GDM1 (cell line): ENCODE measurements at regions not wholly inside any gene's neighbourhood (a gene's known extent, or its start where the extent isn't known, plus 50 kb on each side); places are given as distances from the start of the nearest gene placed in this dataset.
A peak's percentile ranks its signal among the peaks of the same experiment; 100 is the strongest.

Experiments used
- DNase-seq: peaks from one replicate; lab custom pipeline; 2025; lab: John Stamatoyannopoulos, UW

DNA sequence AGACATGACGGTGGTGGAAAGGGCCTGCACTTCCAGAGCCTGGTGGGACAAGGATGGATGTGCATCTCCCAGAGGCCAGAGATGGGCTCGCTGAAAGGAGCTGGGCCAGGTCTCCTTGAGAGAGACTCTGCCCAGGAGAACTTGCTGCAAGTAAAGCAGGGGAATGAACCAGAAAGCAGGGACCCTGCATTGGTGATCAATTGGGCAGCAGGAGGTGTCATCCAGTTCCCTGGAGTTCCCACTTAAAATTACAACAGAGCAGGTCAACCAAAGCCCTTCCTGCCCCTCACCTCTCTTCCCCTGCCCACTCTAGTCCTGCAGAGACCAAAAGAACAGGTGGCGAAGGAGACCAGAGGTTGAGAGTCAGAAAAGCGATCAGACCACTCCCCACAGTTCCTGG is 69.7 kb upstream of the CAB39 start:
- no peak for DNase-seq

DNA sequence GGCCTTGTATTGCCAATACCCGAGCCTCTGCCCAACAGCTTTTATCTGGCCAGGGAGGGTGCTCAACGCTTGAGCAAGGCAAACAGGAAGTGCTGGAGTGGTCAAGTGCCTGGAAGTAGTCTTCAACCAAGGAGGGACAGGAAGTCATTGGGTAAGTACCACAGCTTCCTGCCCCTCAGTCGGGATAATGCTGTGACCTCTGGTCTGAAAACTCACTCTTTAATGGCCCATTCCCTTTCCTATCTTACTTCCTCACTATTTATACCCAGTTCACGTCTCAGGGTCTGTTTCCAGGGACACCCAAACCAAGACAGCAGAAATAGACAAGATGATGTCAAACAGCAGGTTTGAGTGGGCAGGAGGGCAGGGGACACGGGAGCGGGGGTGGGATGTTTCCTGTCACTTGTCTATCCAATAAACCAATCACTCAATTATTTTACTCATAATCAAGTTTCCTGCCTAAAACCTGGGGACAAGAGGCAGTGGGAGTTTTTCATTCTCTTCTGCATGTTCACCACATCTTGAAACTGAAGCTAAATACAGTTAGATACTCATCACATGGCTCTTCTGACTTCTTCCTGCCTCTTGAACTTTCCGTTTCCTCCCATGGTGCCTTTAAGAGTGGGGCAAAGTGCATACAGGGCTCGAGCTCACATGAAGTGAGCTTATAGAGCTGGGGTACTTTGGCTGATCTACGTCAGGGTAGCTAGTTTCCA is 68.9 kb upstream of the CAB39 start:
- peak; percentile 13 for DNase-seq

DNA sequence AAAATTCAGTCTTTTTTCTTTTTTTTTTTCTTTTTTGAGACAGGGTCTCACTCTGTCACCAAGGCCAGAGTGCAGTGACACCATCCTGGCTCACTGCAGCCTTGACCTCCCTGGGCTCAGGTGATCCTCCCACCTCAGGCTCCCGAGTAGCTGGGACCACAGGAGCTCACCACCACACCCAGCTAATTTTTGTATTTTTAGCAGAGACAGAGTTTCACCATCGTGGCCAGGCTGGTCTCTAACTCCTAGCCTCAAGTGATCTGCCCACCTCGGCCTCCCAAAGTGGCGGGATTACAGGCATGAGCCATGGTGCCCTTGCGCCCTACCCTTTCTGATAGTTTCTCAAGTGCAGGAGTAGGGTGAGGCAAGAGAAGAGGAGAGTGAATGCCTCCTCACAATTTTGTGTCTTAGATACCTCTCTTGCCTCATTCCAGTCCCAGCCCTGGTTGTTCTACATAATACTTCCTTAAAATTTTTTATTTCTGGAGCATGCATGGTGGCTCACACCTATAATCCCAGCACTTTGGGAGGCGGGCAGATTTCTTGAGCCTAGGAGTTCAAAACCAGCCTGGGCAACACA is 68.2 kb upstream of the CAB39 start:
- no peak for DNase-seq

DNA sequence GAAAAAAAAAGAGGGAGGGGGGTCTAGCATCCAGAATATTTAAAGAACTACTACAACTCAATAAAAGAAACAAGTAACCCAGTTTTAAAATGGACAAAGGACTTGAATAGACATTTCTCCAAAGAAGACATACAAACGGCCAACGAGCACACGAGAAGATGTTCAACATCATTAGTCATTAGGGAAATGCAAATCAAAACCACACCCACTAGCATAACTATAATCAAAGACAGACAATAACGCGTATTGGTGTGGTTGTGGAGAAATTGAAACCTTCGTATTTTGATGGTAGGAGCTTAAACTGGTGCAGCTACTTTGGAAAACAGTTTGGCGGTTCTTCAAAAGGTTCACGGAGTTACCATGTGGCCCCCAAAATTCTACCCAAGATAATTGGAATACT is 64.3 kb upstream of the CAB39 start:
- DNase-seq = no peak

DNA sequence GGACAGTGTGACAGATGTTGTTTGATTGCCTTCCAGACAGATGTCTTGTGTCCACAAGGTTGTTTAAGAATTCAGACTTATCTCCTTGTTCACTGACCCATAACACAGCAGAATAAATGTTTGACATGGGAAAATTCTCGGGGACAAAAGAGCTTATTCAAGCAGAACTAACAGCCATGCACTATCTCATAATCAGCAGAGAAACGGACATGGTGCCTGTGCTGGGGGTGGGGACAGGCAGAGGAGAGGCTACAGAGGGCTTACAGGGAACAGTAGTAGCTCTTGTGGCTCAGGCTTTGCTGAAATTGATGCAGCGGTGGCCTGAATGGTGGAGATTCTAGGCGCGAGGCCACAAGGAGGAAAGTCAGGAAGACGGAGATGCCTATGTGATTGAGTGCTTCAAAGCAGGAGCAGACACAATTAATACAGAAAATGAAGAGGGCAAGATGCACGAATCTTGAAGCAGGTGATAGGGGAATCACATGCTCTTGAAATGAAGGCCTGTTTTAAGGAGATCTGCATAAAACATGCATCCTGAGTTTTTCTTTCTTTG is 62.0 kb upstream of the CAB39 start:
- no peak for DNase-seq

DNA sequence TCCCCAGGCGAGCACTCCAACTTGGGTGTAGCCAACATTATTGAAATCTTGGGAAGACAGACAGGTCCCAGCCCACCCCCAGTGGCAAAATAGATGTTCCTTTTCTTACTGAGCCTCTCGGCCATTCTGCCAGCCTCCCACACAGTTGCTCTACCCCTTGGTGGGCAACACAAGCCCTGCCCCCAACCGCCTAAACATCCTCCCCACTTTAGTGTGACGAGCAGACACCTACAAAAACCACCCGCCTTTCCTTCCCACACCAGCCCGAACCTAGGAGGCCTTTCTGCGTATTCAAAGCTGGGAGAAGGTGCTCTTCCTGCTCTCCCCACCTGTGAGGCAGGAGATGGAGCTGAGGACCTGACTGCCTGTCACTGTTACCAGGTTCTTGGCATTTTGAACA is 58.6 kb upstream of the CAB39 start:
- DNase-seq = no peak

DNA sequence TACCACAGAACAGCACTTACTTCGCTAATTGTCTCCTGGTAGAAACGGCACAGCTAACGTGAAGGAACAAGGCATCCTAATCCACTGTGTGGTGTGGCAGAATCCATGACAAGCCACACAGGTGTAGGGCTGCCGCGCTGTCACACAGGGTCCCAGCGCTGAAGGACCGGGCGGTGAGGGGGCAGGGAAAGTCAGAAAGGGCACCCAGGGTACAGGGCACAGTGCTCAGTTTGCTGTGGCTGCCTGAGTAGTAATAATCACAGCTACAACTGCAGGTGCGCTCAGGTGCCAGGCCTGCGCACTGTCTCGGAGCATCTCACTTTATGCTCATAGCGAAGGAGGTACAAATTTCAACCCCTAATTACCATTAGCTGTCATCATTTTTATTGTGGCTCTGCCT is 55.2 kb upstream of the CAB39 start:
- DNase-seq = no peak

DNA sequence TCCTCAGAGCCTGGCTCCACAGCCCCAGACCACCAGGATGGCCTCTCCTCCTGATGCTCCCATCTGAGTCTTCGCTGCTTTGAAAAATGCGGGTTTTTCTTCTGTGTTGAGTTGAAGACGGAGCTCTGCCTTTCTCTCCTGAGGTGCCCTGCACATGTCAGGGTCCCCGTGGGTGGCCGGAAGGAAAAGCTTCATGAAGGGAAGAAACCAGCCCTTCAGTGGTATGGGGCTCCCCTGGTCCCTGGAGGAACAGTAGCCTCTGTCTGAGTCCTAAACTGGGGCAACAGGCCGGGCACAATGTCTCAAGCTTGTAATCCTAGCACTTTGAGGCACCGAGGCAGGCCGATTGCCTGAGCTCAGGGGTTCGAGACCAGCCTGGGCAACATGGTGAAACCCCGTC is 54.7 kb upstream of the CAB39 start:
- DNase-seq = no peak

DNA sequence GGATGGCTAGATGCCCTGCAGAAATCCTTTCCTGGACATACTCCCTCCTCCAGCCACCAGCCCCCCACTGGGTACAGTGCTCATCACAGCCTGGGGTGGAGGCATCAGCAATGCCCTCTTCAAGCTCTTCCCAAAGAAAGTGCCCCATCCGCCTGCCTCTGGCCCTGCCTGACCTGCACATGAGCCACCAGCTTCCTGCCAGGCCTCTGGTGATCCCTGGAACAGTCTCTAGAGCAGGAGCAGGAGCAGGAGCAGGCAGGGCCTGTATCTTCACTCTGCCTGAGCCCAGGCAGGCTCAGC is 54.1 kb upstream of the CAB39 start:
- DNase-seq = no peak

DNA sequence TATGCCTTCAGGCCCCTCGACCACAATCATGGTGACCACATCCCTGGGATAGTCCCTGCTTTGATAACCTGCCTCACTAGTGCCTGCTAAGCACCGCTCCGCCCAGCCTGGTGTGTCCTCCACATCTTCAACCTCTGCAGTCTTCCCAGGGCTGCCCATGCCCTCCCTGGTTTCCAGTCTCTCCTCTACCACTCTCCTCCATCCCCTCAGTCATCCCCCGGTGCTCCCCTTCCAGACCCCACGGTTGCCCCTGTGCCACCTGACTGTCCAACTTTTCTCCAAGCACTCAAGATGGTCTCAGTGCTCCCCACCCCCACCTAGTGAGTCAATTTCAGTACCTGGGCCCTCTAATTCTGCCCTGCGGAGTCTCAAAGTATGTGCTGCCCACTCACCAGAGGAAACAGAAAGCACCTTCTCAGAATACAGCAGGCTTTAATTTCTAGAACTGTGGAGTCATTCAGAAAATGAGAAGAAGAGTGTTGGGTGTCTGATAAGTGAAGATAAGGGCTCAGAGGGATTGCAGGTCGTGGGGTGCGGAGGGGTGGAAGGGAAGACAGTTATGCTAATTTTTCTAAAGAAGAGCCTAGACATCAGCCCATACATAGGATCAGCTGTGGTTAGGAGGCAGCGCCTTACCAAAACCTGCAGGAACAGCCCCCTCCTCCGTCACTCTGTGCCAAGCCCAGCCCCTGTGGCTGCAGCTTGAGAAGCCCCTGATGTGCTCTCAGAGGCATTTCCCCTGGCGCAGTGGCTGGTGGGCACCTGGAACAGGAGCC is 53.6 kb upstream of the CAB39 start:
- peak; percentile 50 for DNase-seq

DNA sequence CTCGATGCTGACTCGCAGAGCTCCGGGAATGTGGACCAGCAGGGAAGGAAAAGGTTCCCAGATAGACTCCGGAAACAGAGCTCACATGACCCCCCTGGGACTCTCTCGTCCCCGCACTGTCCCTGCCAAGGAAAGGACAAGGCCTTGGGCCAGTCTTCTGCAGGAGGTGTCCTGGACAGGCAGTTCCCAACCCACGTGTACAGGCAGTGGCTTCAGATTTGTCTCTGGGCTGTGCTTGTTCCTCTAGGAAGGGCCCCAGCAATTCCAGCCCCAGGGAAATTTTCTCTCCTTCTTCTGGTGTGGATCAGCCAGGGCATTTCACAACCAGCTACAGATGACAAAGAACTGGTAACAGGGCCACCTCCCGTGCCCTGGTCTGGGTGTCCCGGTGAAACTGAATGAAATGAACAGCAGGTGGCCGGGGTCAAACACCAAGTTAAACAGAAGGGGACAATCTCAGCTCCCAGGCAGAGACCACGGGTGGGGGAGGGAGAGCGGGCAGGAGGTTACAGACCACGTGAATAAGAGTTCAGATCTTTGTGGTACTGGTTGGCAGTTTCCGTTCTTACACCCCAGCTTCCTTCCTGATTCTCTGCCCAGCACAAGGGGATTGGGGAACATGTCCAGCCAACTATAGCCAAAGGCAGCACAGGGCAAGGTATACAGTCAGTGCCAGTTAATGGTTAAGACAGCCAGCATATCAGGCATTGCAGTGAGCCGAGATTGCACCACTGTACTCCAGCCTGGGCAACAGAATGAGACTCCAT is 52.2 kb upstream of the CAB39 start:
- peak; percentile 67 for DNase-seq

DNA sequence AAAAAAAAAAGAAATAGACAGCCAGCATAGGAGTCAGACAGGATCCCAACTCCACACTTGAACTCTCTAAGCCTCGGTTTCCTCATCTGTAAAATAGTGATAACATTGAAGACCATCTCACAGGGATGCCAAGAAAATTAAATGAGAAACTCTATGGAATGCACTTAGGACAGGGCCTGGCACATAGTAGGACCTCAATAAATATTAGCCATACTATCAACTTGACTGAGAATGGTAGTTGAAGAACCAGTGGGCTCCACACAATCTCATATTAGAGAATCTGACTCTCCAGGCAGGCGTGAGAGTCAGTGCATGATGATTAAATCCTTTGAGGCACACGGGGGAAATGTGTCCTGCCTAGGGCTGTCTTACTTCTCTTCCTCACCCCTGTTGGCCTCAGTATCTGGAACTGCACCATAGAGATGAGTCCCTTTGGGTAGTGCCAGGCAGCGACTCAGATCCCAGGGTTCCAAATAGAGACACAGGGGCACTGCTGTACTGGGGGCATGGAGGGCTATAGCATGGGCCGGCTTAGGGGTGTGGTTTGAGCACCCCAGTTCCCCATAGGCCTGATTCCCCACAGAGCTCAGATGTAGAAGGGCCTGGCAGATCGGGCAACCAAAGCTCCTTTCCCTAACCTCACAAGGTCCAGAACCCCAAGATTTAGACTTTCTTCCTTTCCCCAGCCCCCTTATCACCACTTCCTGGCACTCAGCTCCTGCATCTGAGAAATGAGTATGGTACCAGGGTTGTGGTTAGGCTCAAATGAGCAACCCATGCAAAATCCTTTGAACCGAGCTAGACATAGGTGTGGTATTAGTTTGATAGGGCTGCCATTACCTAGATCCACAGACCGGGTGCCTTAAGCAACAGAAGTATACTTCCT is 51.3 kb upstream of the CAB39 start:
- peak; percentile 10 for DNase-seq
